GM23338 (cell line): ENCODE measurements at regions not wholly inside any gene's neighbourhood (a gene's known extent, or its start where the extent isn't known, plus 50 kb on each side); places are given as distances from the start of the nearest gene placed in this dataset.

ENCODE experiments used
- ATAC-seq: fragments of 200-7000 bp; cut with Tn5 transposase; 3 replicates; pipeline ENCODE4 v1.9.1; 2020
- DNase-seq: peaks from one replicate; pipeline ENCODE4 v3.0.0-alpha.2; 2015; ENCODE audit warnings: low spot score
- H2AFZ ChIP-seq: fragments of 200-600 bp; sonication (generic); 2 replicates; pipeline ENCODE4 v1.8.0; 2016; ENCODE audit warnings: antibody characterized with exemption, mild to moderate bottlenecking, moderate library complexity
- H3F3A ChIP-seq: fragments of 200-600 bp; sonication (generic); replicated peaks from 2 replicates; pipeline ENCODE4 v1.8.0; 2017; ENCODE audit warnings: antibody characterized with exemption, mixed run types, low read depth
- H3K27ac ChIP-seq: fragments of 200-600 bp; sonication (generic); 2 replicates; pipeline ENCODE4 v1.6.1; 2016; ENCODE audit warnings: low read depth
- H3K27me3 ChIP-seq: fragments of 200-600 bp; sonication (generic); 2 replicates; pipeline ENCODE4 v1.8.0; 2016; ENCODE audit warnings: mild to moderate bottlenecking, mixed run types, moderate library complexity; ENCODE audit not compliant: insufficient read depth
- H3K36me3 ChIP-seq: fragments of 200-600 bp; sonication (generic); 2 replicates; pipeline ENCODE4 v1.8.0; 2016; ENCODE audit warnings: mild to moderate bottlenecking; ENCODE audit not compliant: insufficient read depth
- H3K4me1 ChIP-seq: fragments of 200-600 bp; sonication (generic); 2 replicates; pipeline ENCODE4 v1.8.0; 2016; ENCODE audit warnings: mild to moderate bottlenecking, moderate library complexity; ENCODE audit not compliant: insufficient read depth
- H3K4me2 ChIP-seq: fragments of 200-600 bp; sonication (generic); 2 replicates; pipeline ENCODE4 v1.7.1; 2017; ENCODE audit warnings: mixed run types
- H3K4me3 ChIP-seq: fragments of 200-600 bp; sonication (generic); 2 replicates; pipeline ENCODE4 v1.6.1; 2016; ENCODE audit warnings: mixed run types
- H3K79me2 ChIP-seq: fragments of 200-600 bp; sonication (generic); replicated peaks from 2 replicates; pipeline ENCODE4 v1.8.0; 2017; ENCODE audit warnings: mild to moderate bottlenecking; ENCODE audit not compliant: insufficient read depth
- H3K9me2 ChIP-seq: fragments of 200-600 bp; sonication (generic); 2 replicates; pipeline ENCODE4 v1.8.0; 2017; ENCODE audit not compliant: insufficient read depth
- H4K20me1 ChIP-seq: fragments of 200-600 bp; sonication (generic); replicated peaks from 2 replicates; pipeline ENCODE4 v1.8.0; 2017; ENCODE audit warnings: mild to moderate bottlenecking; ENCODE audit not compliant: insufficient read depth
- H3K27ac Mint-ChIP-seq: 2 replicates; pipeline ENCODE4 v1.8.0; 2020; ENCODE audit warnings: inconsistent platforms, mild to moderate bottlenecking, moderate library complexity, mixed read lengths
- H3K27me3 Mint-ChIP-seq: 3 replicates; pipeline ENCODE4 v1.8.0; 2022; ENCODE audit warnings: low read depth, mild to moderate bottlenecking, moderate library complexity, mixed read lengths, inconsistent platforms; ENCODE audit not compliant: insufficient read depth, poor library complexity
- H3K36me3 Mint-ChIP-seq: 3 replicates; pipeline ENCODE4 v1.8.0; 2021; ENCODE audit warnings: low read depth, mild to moderate bottlenecking, inconsistent platforms, moderate library complexity, mixed read lengths
- H3K4me1 Mint-ChIP-seq: 3 replicates; pipeline ENCODE4 v1.8.0; 2020; ENCODE audit warnings: mild to moderate bottlenecking, inconsistent platforms, mixed read lengths
- H3K4me3 Mint-ChIP-seq: 3 replicates; pipeline ENCODE4 v1.8.0; 2021; ENCODE audit warnings: moderate library complexity, mild to moderate bottlenecking, inconsistent platforms, mixed read lengths
- H3K9me3 Mint-ChIP-seq: 3 replicates; pipeline ENCODE4 v1.8.0; 2020; ENCODE audit warnings: moderate library complexity, mild to moderate bottlenecking, inconsistent platforms, mixed read lengths
- CREB1 ChIP-seq: fragments of 250-450 bp; sonication (Bioruptor Pico); IDR thresholded peaks from 2 replicates; pipeline ENCODE4 v1.5.0; 2020; ENCODE audit warnings: low read depth, mild to moderate bottlenecking, moderate library complexity
- CTCF ChIP-seq, 2 experiments: fragments of 200-600 bp in 1 of 2; sonication (generic) in 1 of 2; conservative IDR thresholded peaks; 2 replicates each; pipeline versions ENCODE4 v1.5.1 to v1.6.1; 2016 to 2017; ENCODE audit warnings: antibody characterized with exemption in 2 of 2, low read depth in 2 of 2, mild to moderate bottlenecking in 2 of 2, moderate library complexity in 1 of 2
- ETS1 ChIP-seq: IDR thresholded peaks from 2 replicates; pipeline ENCODE4 v1.6.1; 2016; ENCODE audit warnings: antibody characterized with exemption
- EZH2 ChIP-seq: fragments of 200-600 bp; sonication (generic); IDR thresholded peaks from one replicate; pipeline ENCODE4 v1.8.0; 2017; ENCODE audit warnings: antibody characterized with exemption, mild to moderate bottlenecking, low read depth; ENCODE audit not compliant: unreplicated experiment
- EZH2phosphoT487 ChIP-seq: fragments of 200-600 bp; sonication (generic); IDR thresholded peaks from one replicate; pipeline ENCODE4 v1.8.1; 2018; ENCODE audit warnings: antibody characterized with exemption; ENCODE audit not compliant: unreplicated experiment
- JUNB ChIP-seq: IDR thresholded peaks from one replicate; pipeline ENCODE4 v1.6.1; 2016; ENCODE audit warnings: antibody characterized with exemption; ENCODE audit not compliant: unreplicated experiment
- NANOG ChIP-seq: IDR thresholded peaks from 2 replicates; pipeline ENCODE4 v1.6.1; 2016; ENCODE audit warnings: antibody characterized with exemption, borderline replicate concordance
- POLR2AphosphoS5 ChIP-seq: IDR thresholded peaks from 2 replicates; pipeline ENCODE4 v1.6.1; 2016; ENCODE audit warnings: antibody characterized with exemption, low read depth
- REST ChIP-seq: IDR thresholded peaks from one replicate; pipeline ENCODE4 v1.6.1; 2018; ENCODE audit warnings: antibody characterized with exemption; ENCODE audit not compliant: unreplicated experiment
- STAT1 ChIP-seq: IDR thresholded peaks from one replicate; pipeline ENCODE4 v1.6.1; 2016; ENCODE audit warnings: antibody characterized with exemption; ENCODE audit not compliant: unreplicated experiment
- ZNF114 ChIP-seq: fragments of 250-450 bp; sonication (Bioruptor Pico); IDR thresholded peaks from 2 replicates; pipeline ENCODE4 v1.5.0; 2020; ENCODE audit warnings: mild to moderate bottlenecking, moderate library complexity
- ZNF331 ChIP-seq: fragments of 250-450 bp; sonication (Bioruptor Pico); IDR thresholded peaks from 2 replicates; pipeline ENCODE4 v1.5.0; 2020; ENCODE audit warnings: low read depth, mild to moderate bottlenecking, moderate library complexity
- ZNF462 ChIP-seq: fragments of 250-450 bp; sonication (Bioruptor Pico); IDR thresholded peaks from 2 replicates; pipeline ENCODE4 v1.5.0; 2020; ENCODE audit warnings: mild to moderate bottlenecking, moderate library complexity

- H3K36me3 Mint-ChIP-seq = no peaks in the 10 kb centered on the region
- no peaks in the 10 kb centered on the region for H3K27me3 ChIP-seq
- H3K4me1 Mint-ChIP-seq = peaks cover 8% of the 10 kb centered on the region
- ATAC-seq (no peak), DNase-seq (no peak)
- no peaks in the 10 kb centered on the region for H3K4me1 ChIP-seq
- H3K27me3 Mint-ChIP-seq = no peaks in the 10 kb centered on the region
- no peak overlapping the region for H3K4me2 ChIP-seq
- H3K4me3 Mint-ChIP-seq = no peak overlapping the region
- no peak overlapping the region for H2AFZ ChIP-seq
- no peak overlapping the region for H3K27ac Mint-ChIP-seq
- H4K20me1 ChIP-seq = no peaks in the 10 kb centered on the region
- no peaks in the 10 kb centered on the region for H3K36me3 ChIP-seq
- no peaks in the 10 kb centered on the region for H3F3A ChIP-seq
- peaks cover 3% of the 10 kb centered on the region; the same call in 1 of the 2 replicates for H3K9me2 ChIP-seq
- no peak for TF ChIP-seq CREB1 (CRISPR knock-in tag)
- TF ChIP-seq ZNF331 (CRISPR knock-in tag) = no peak
- no peak for TF ChIP-seq POLR2AphosphoS5
- TF ChIP-seq EZH2 = no peak
- no peak for TF ChIP-seq JUNB
- TF ChIP-seq ZNF462 (CRISPR knock-in tag) = no peak
- TF ChIP-seq REST = no peak
- no peak for TF ChIP-seq NANOG
- TF ChIP-seq CTCF (conservative IDR thresholded peaks at IDR 0.05; ENCODE audit: low read depth in 2 of 2) = no peak
- no peak for TF ChIP-seq STAT1
- TF ChIP-seq ETS1 = no peak
- TF ChIP-seq ZNF114 = no peak
- TF ChIP-seq EZH2phosphoT487 = no peak
- H3K79me2 ChIP-seq = no peaks in the 10 kb centered on the region
- no peak overlapping the region for H3K4me3 ChIP-seq
- H3K9me3 Mint-ChIP-seq = no peaks in the 10 kb centered on the region
- H3K27ac ChIP-seq = no peak overlapping the region
Measured at GRCh38 chr12:77504466-77504865, 326.2 kb upstream of the NAV3 start.
